HEK293T (cell line): ENCODE measurements at regions not wholly inside any gene's neighbourhood (a gene's known extent, or its start where the extent isn't known, plus 50 kb on each side); places are given as distances from the start of the nearest gene placed in this dataset.

ENCODE experiments used
- CTCF ChIA-PET: fragments of 350-600 bp; formaldehyde crosslinking; extraction: SDS; loops from one replicate; lab custom pipeline; 2021; ENCODE audit warnings: antibody characterized with exemption, inconsistent platforms; lab: Yijun Ruan, JAX
- POLR2A ChIA-PET: fragments of 350-600 bp; formaldehyde crosslinking; extraction: SDS; loops from one replicate; lab custom pipeline; 2020; ENCODE audit warnings: antibody characterized with exemption, inconsistent platforms; lab: Yijun Ruan, JAX
- DNase-seq: peaks from one replicate; pipeline ENCODE4 v3.0.0; 2012; ENCODE audit warnings: mixed read lengths; ENCODE audit errors: extremely low spot score
- ARNT ChIP-seq: fragments of 450-650 bp; IDR thresholded peaks from 2 replicates; pipeline ENCODE4 v1.6.1; 2017; ENCODE audit warnings: mild to moderate bottlenecking
- CTBP1 ChIP-seq: fragments of 450-650 bp; IDR thresholded peaks from 2 replicates; pipeline ENCODE4 v1.6.1; 2016; ENCODE audit warnings: borderline replicate concordance
- ELF4 ChIP-seq: fragments of 450-650 bp; IDR thresholded peaks from 2 replicates; pipeline ENCODE4 v1.6.1; 2017; ENCODE audit warnings: antibody characterized with exemption
- FOXA1 ChIP-seq: fragments of 450-650 bp; IDR thresholded peaks from 2 replicates; pipeline ENCODE4 v1.6.1; 2016; ENCODE audit warnings: mild to moderate bottlenecking
- FOXK2 ChIP-seq: fragments of 450-650 bp; IDR thresholded peaks from 2 replicates; pipeline ENCODE4 v1.6.1; 2016; ENCODE audit warnings: mild to moderate bottlenecking
- FOXM1 ChIP-seq: fragments of 450-650 bp; IDR thresholded peaks from 2 replicates; pipeline ENCODE4 v1.6.1; 2017; ENCODE audit warnings: mild to moderate bottlenecking, borderline replicate concordance
- HDGF ChIP-seq: fragments of 450-650 bp; IDR thresholded peaks from 2 replicates; pipeline ENCODE4 v1.6.1; 2017; ENCODE audit warnings: antibody characterized with exemption, borderline replicate concordance
- L3MBTL2 ChIP-seq: fragments of 450-650 bp; conservative IDR thresholded peaks from 2 replicates; pipeline ENCODE4 v1.6.1; 2016; ENCODE audit warnings: mild to moderate bottlenecking
- LEF1 ChIP-seq: fragments of 450-650 bp; IDR thresholded peaks from 2 replicates; pipeline ENCODE4 v1.6.1; 2017; ENCODE audit warnings: mild to moderate bottlenecking, borderline replicate concordance
- NFRKB ChIP-seq: fragments of 450-650 bp; IDR thresholded peaks from 2 replicates; pipeline ENCODE4 v1.6.1; 2016; ENCODE audit warnings: mild to moderate bottlenecking, moderate library complexity
- PKNOX1 ChIP-seq: fragments of 450-650 bp; IDR thresholded peaks from 2 replicates; pipeline ENCODE4 v1.6.1; 2016
- SP1 ChIP-seq: fragments of 450-650 bp; IDR thresholded peaks from 2 replicates; pipeline ENCODE4 v1.6.1; 2017
- SUZ12 ChIP-seq: fragments of 450-650 bp; IDR thresholded peaks from 2 replicates; pipeline ENCODE4 v1.6.1; 2016; ENCODE audit warnings: mild to moderate bottlenecking
- TARDBP ChIP-seq: fragments of 450-650 bp; IDR thresholded peaks from 2 replicates; pipeline ENCODE4 v1.6.1; 2016
- ZNF384 ChIP-seq: fragments of 450-650 bp; IDR thresholded peaks from 2 replicates; pipeline ENCODE4 v1.6.1; 2016

GRCh38 chr12:88993651-88994050 is 358.6 kb downstream of the DUSP6 start:
- ChIA-PET CTCF (interaction anchor here (0.7 to 1.7 kb wide), 4 partner anchors 138 to 1515 kb away, joined by 3 to 5 read pairs (median 3); no protein-coding TSS in a partner anchor), POLR2A (no interaction called here)
- peak; percentile 12 for DNase-seq
- no peak for TF ChIP-seq NFRKB
- no peak for TF ChIP-seq FOXM1
- no peak for TF ChIP-seq L3MBTL2
- TF ChIP-seq SUZ12: no peak
- TF ChIP-seq ARNT: no peak

- ChIA-PET POLR2A (no interaction called here), CTCF (no interaction called here)
- no peak for DNase-seq
- TF ChIP-seq CTBP1: no peak
- TF ChIP-seq NFRKB: no peak
- TF ChIP-seq ARNT: no peak
- TF ChIP-seq HDGF: no peak
- no peak for TF ChIP-seq ZNF384
Observed at GRCh38 chr12:88986056-88986455, 366.2 kb downstream of the DUSP6 start.

- no peak for DNase-seq
- POLR2A ChIA-PET: no interaction called here
- TF ChIP-seq ARNT: no peak
- no peak for TF ChIP-seq ELF4
- no peak for TF ChIP-seq SUZ12
- TF ChIP-seq SP1: no peak
- TF ChIP-seq LEF1: no peak
- TF ChIP-seq TARDBP: no peak
- TF ChIP-seq CTBP1: no peak
- no peak for TF ChIP-seq L3MBTL2
- CTCF ChIA-PET: no interaction called here
Observed at GRCh38 chr12:88985631-88986030, 366.7 kb downstream of the DUSP6 start.

- ChIA-PET POLR2A (no interaction called here), CTCF (no interaction called here)
- no peak for TF ChIP-seq PKNOX1
- TF ChIP-seq ZNF384: no peak
- DNase-seq: no peak
Observed at GRCh38 chr12:88985011-88985410, 367.3 kb downstream of the DUSP6 start.

- ChIA-PET CTCF (no interaction called here), POLR2A (no interaction called here)
- no peak for TF ChIP-seq TARDBP
- no peak for TF ChIP-seq ELF4
- TF ChIP-seq SUZ12: no peak
- no peak for TF ChIP-seq FOXA1
- TF ChIP-seq ARNT: no peak
- TF ChIP-seq SP1: no peak
- DNase-seq: no peak
Observed at GRCh38 chr12:88982694-88983093, 369.6 kb downstream of the DUSP6 start.

- CTCF ChIA-PET: no interaction called here
- POLR2A ChIA-PET: no interaction called here
- no peak for DNase-seq
- no peak for TF ChIP-seq ELF4
- TF ChIP-seq SUZ12: no peak
- no peak for TF ChIP-seq CTBP1
- TF ChIP-seq FOXM1: no peak
- no peak for TF ChIP-seq SP1
- TF ChIP-seq NFRKB: no peak
- TF ChIP-seq HDGF: no peak
- no peak for TF ChIP-seq FOXA1
- TF ChIP-seq TARDBP: no peak
- no peak for TF ChIP-seq FOXK2
- TF ChIP-seq PKNOX1: no peak
- no peak for TF ChIP-seq ARNT
Observed at GRCh38 chr12:88977115-88977514, 375.2 kb downstream of the DUSP6 start.

- POLR2A ChIA-PET: no interaction called here
- no peak for DNase-seq
- TF ChIP-seq L3MBTL2 (no peak), FOXM1 (no peak), LEF1 (no peak), CTBP1 (no peak), PKNOX1 (no peak), TARDBP (no peak), ELF4 (no peak)
- CTCF ChIA-PET: no interaction called here
Observed at GRCh38 chr12:88973998-88974397, 378.3 kb downstream of the DUSP6 start.

- DNase-seq: no peak
- TF ChIP-seq ARNT: no peak
- no peak for TF ChIP-seq SUZ12
- TF ChIP-seq PKNOX1: no peak
- TF ChIP-seq CTBP1: no peak
- no peak for TF ChIP-seq SP1
- TF ChIP-seq ELF4: no peak
- TF ChIP-seq FOXK2: no peak
- ChIA-PET CTCF (no interaction called here), POLR2A (no interaction called here)
Observed at GRCh38 chr12:88970740-88971139, 381.6 kb downstream of the DUSP6 start.
